ENCODE measurements at regions not wholly inside any gene's neighbourhood (a gene's known extent, or its start where the extent isn't known, plus 50 kb on each side); places are given as distances from the start of the nearest gene placed in this dataset.

DNA sequence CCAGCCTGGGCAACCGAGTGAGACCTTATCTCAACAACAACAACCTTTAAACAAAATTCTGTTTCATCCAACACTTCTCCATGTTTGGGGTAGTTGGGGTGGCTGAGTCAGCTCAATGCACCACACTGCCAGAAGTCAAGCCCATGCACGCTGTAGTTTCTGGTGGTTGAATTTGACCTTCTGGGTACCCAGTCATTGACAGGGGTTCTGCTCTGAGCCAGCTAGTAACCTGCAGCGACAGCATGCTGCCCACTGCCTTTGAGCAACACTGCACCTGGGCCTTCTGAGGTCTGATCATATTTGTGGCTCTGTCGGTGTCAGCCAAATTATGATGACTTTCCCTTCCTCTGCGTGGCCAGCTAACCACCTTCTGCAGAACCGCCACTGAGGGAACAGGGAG lies 84.6 kb upstream of the ZNF438 start:
- TF ChIP-seq POLR2A (IDR thresholded peaks at IDR 0.05; ENCODE audit: extremely low read depth, insufficient read length) (no peak), MYC (IDR thresholded peaks at IDR 0.05; ENCODE audit: low read depth, low read length) (no peak)
- TF ChIP-seq, protein P1, sequence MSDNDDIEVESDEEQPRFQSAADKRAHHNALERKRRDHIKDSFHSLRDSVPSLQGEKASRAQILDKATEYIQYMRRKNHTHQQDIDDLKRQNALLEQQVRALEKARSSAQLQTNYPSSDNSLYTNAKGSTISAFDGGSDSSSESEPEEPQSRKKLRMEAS (IDR thresholded peaks at IDR 0.05; ENCODE audit: low read depth, low read length): no peak
- TF ChIP-seq, protein P2, sequence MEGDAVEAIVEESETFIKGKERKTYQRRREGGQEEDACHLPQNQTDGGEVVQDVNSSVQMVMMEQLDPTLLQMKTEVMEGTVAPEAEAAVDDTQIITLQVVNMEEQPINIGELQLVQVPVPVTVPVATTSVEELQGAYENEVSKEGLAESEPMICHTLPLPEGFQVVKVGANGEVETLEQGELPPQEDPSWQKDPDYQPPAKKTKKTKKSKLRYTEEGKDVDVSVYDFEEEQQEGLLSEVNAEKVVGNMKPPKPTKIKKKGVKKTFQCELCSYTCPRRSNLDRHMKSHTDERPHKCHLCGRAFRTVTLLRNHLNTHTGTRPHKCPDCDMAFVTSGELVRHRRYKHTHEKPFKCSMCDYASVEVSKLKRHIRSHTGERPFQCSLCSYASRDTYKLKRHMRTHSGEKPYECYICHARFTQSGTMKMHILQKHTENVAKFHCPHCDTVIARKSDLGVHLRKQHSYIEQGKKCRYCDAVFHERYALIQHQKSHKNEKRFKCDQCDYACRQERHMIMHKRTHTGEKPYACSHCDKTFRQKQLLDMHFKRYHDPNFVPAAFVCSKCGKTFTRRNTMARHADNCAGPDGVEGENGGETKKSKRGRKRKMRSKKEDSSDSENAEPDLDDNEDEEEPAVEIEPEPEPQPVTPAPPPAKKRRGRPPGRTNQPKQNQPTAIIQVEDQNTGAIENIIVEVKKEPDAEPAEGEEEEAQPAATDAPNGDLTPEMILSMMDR (IDR thresholded peaks at IDR 0.05; ENCODE audit: low read depth, low read length): no peak
- no peak for DNase-seq (ENCODE audit: low read depth)
- no peak overlapping the region for H3K4me3 ChIP-seq (ENCODE audit: low read depth, low read length)

DNA sequence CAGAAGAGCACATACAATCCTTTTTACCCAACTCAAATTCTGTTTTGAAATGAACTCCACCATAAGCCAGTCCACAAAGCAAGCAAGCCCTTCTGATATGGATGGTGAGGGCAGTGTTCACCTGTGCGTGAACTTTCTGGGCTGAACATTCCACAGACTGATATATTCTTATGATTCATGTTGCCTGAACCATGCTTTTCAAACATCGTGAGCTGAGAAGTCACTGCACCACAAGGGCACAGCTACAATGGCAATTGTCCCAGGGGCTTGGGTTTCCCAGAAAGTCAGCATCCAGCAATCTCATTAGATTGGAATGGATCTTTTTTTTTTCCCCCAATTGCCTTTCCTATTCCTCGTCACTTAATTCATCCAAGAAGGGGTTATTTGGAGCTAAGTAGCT lies 86.9 kb upstream of the ZNF438 start:
- no peak overlapping the region for H3K4me3 ChIP-seq (ENCODE audit: low read depth, low read length)
- no peak for TF ChIP-seq POLR2A (IDR thresholded peaks at IDR 0.05; ENCODE audit: extremely low read depth, insufficient read length)
- no peak for DNase-seq (ENCODE audit: low read depth)

DNA sequence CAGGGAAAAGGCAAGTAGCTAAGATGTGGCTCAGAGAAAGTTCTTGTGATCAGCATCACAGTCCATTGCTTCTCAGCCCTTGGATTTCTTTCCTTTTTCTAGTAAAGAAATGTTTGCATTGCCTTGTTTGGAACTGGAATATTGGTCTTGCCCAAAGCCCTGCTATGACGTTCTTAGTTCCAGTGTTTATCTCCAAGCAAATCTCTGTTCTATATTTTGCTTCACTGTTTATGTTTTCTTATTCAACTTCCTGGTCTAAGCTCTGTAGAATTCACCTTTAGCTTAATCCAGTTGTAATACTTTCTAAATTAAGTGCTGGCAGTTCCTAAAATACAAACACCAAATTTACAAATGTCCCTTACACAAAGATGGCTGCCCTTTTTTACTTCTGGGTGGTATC lies 88.7 kb upstream of the ZNF438 start:
- TF ChIP-seq, protein P1 (IDR thresholded peaks at IDR 0.05; ENCODE audit: low read depth, low read length): no peak
- TF ChIP-seq, protein P2 (IDR thresholded peaks at IDR 0.05; ENCODE audit: low read depth, low read length): no peak
- TF ChIP-seq POLR2A (IDR thresholded peaks at IDR 0.05; ENCODE audit: extremely low read depth, insufficient read length): no peak
- TF ChIP-seq MYC (IDR thresholded peaks at IDR 0.05; ENCODE audit: low read depth, low read length): no peak

DNA sequence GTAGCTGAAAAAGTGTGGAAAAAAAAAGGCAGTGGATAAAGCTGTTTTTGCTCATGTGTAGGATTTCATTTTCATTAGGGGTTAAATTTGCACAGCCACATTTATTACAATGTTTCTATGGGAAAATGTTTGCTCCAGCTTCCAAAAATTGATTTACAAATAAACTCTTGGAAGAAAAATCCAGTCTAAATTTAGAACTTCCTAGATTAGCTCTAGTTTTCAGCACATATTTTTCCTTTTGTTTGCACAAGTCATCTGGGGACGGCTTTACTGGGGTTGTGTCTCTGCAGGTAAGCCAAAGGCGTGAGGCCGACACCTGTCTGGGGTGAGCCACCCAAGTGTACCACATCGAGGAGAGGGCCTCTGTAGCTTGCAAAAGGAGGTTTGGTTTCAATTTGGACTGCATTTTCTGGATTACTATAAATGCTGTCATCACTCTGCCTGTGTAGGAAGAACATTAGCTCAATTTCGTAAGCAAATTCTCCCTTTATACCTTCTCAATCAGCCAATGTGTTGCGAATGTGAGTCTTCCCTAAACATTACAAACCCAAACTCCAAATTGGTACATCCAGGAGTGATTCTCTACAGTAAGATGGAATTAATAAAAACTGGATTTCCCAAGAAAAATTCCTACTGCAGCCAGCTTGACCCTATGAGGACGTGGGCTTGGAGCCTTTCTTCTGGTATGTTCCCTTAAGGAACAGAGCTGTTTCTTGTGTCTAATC lies 89.5 kb upstream of the ZNF438 start:
- DNase-seq (ENCODE audit: low read depth): no peak
- no peak overlapping the region for H3K4me3 ChIP-seq (ENCODE audit: low read depth, low read length)
- TF ChIP-seq, protein P1 (IDR thresholded peaks at IDR 0.05; ENCODE audit: low read depth, low read length): no peak

More for the DNA sequence above, 88.7 kb upstream of the ZNF438 start:
- no peak overlapping the region for H3K4me3 ChIP-seq (ENCODE audit: low read depth, low read length)
- DNase-seq (ENCODE audit: low read depth): no peak

DNA sequence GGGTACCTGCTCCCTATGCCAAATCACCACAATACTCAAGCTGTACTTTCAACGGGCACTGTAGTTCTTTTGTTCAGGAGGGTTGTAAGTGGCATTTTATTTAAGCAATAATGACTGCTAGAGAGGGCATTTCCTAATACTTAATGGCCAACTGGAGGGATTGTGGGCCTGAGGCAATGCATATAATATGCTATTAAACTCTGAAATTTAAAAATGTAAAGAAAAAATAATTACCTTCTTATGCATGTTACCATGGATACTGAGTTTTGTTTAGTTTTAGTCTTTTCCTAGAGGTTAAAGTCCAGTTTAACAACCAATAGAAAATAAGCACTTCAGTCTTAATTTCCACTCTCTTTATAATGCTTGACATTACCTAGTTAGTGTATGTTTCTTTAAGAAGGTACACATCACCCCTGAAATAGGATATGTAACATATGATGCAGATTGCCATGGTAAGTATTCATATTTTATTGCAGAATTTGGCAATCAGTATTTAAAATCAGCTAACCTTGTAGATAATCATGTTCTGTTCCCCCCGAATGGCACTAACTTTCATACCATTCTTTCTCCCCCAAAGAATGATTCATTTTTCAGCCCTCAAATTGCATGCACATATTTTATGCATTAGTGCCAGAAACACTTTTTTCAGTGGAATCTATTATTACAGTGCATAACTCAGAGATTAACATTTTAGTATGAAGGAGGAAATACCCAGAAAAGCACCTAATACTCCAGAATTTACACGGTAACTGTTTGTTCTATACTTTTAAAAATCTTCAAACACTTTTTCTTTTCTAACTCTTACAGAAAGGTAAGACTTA lies 90.3 kb upstream of the ZNF438 start:
- no peak for DNase-seq (ENCODE audit: low read depth)
- no peak for TF ChIP-seq POLR2A (IDR thresholded peaks at IDR 0.05; ENCODE audit: extremely low read depth, insufficient read length)
- no peak for TF ChIP-seq MYC (IDR thresholded peaks at IDR 0.05; ENCODE audit: low read depth, low read length)
- TF ChIP-seq, protein P2 (IDR thresholded peaks at IDR 0.05; ENCODE audit: low read depth, low read length): no peak
- H3K4me3 ChIP-seq (ENCODE audit: low read depth, low read length): no peak overlapping the region

DNA sequence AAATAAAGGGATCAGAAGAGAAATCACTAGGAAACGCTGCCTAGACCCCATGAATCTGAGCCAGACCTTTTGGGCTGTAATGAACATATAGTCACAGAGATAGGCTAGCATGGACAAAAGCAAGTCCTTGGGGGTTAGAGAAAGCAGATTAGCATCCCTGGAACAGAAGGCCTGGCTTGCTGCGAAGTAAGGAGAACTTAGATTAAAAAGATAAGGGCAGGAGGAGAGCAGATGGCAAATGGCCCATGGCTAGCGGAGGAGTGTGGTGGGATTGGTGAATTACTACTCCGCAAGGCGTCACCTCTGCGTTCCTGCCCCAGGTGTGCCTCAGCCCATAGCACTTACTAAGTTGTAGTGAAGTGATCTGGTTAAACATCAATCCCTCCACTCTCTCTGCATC lies 92.3 kb upstream of the ZNF438 start:
- DNase-seq (ENCODE audit: low read depth): no peak
- no peak overlapping the region for H3K4me3 ChIP-seq (ENCODE audit: low read depth, low read length)
- TF ChIP-seq MYC (IDR thresholded peaks at IDR 0.05; ENCODE audit: low read depth, low read length) (no peak), POLR2A (IDR thresholded peaks at IDR 0.05; ENCODE audit: extremely low read depth, insufficient read length) (no peak)
- TF ChIP-seq, protein P1 (IDR thresholded peaks at IDR 0.05; ENCODE audit: low read depth, low read length): no peak
- TF ChIP-seq, protein P2 (IDR thresholded peaks at IDR 0.05; ENCODE audit: low read depth, low read length): no peak

Measured in NB4 (cell line).